ENCODE measurements at regions not wholly inside any gene's neighbourhood (a gene's known extent, or its start where the extent isn't known, plus 50 kb on each side); places are given as distances from the start of the nearest gene placed in this dataset.

- no peak for TF ChIP-seq CTCF (IDR thresholded peaks at IDR 0.05)
- Histone ChIP-seq H3K36me3 (no peaks in the 10 kb centered on the region), H3K4me3 (no peak overlapping the region), H3K27me3 (replicated peaks; ENCODE audit: insufficient read depth) (no peaks in the 10 kb centered on the region), H3K4me1 (ENCODE audit: control insufficient read depth in 1 of 2, low read depth in 2 of 2) (no peaks in the 10 kb centered on the region), H3K27ac (no peak overlapping the region), H3K9me3 (no peaks in the 10 kb centered on the region)
- no peak for DNase-seq (ENCODE audit: low spot score)
- no peak for ATAC-seq (ENCODE audit: insufficient number of reproducible peaks, low FRiP score, low read depth)
Measured at GRCh38 chr13:67366533-67366932, 136.4 kb upstream of the PCDH9 start.

GRCh38 chr13:67355812-67356476 is 125.8 kb upstream of the PCDH9 start:
- DNase-seq (ENCODE audit: low spot score) = no peak
- H3K4me1 ChIP-seq (ENCODE audit: control insufficient read depth in 1 of 2, low read depth in 2 of 2) = no peaks in the 10 kb centered on the region
- H3K27me3 ChIP-seq (replicated peaks; ENCODE audit: insufficient read depth) = no peaks in the 10 kb centered on the region
- TF ChIP-seq CTCF (IDR thresholded peaks at IDR 0.05) = no peak
- H3K36me3 ChIP-seq = no peaks in the 10 kb centered on the region
- no peak overlapping the region for H3K27ac ChIP-seq
- H3K9me3 ChIP-seq = no peaks in the 10 kb centered on the region
- H3K4me3 ChIP-seq = no peak overlapping the region
- ATAC-seq (ENCODE audit: insufficient number of reproducible peaks, low FRiP score, low read depth) = no peak

- no peaks in the 10 kb centered on the region for H3K9me3 ChIP-seq
- no peaks in the 10 kb centered on the region for H3K27me3 ChIP-seq (replicated peaks; ENCODE audit: insufficient read depth)
- TF ChIP-seq CTCF (IDR thresholded peaks at IDR 0.05) = no peak
- H3K36me3 ChIP-seq = no peaks in the 10 kb centered on the region
- no peak for DNase-seq (ENCODE audit: low spot score)
- H3K27ac ChIP-seq = no peak overlapping the region
- ATAC-seq (ENCODE audit: insufficient number of reproducible peaks, low FRiP score, low read depth) = no peak
- H3K4me1 ChIP-seq (ENCODE audit: control insufficient read depth in 1 of 2, low read depth in 2 of 2) = no peaks in the 10 kb centered on the region
- H3K4me3 ChIP-seq = no peak overlapping the region
Measured at GRCh38 chr13:67353941-67354340, 123.8 kb upstream of the PCDH9 start.

GRCh38 chr13:67353031-67353430 is 122.9 kb upstream of the PCDH9 start:
- Histone ChIP-seq H3K27ac (no peak overlapping the region), H3K4me3 (no peak overlapping the region), H3K27me3 (replicated peaks; ENCODE audit: insufficient read depth) (no peaks in the 10 kb centered on the region), H3K36me3 (no peaks in the 10 kb centered on the region), H3K9me3 (no peaks in the 10 kb centered on the region), H3K4me1 (ENCODE audit: control insufficient read depth in 1 of 2, low read depth in 2 of 2) (no peaks in the 10 kb centered on the region)
- no peak for TF ChIP-seq CTCF (IDR thresholded peaks at IDR 0.05)
- no peak for DNase-seq (ENCODE audit: low spot score)
- ATAC-seq (ENCODE audit: insufficient number of reproducible peaks, low FRiP score, low read depth) = no peak

GRCh38 chr13:67351909-67352308 is 121.8 kb upstream of the PCDH9 start:
- TF ChIP-seq CTCF (IDR thresholded peaks at IDR 0.05) = no peak
- no peak overlapping the region for H3K27ac ChIP-seq
- no peaks in the 10 kb centered on the region for H3K36me3 ChIP-seq
- no peaks in the 10 kb centered on the region for H3K27me3 ChIP-seq (replicated peaks; ENCODE audit: insufficient read depth)
- DNase-seq (ENCODE audit: low spot score) = no peak
- no peak overlapping the region for H3K4me3 ChIP-seq
- H3K9me3 ChIP-seq = no peaks in the 10 kb centered on the region
- no peak for ATAC-seq (ENCODE audit: insufficient number of reproducible peaks, low FRiP score, low read depth)
- no peaks in the 10 kb centered on the region for H3K4me1 ChIP-seq (ENCODE audit: control insufficient read depth in 1 of 2, low read depth in 2 of 2)
